Esophagus muscularis mucosa (tissue), 4 donors: ENCODE measurements at regions not wholly inside any gene's neighbourhood (a gene's known extent, or its start where the extent isn't known, plus 50 kb on each side); places are given as distances from the start of the nearest gene placed in this dataset.

Experiments
- DNase-seq: peaks from one replicate; pipeline ENCODE4 v3.0.0-alpha.2; 2017; ENCODE audit errors: extremely low spot score
- H3K27ac ChIP-seq, 4 donors: fragments of 200-600 bp; sonication (generic); replicated peaks in 1 of 4; 1 replicate in 3 of 4; 2 replicates in 1 of 4; pipeline ENCODE4 v1.5.1; 2016 to 2019; ENCODE audit warnings: mild to moderate bottlenecking in 1 of 4
- H3K27me3 ChIP-seq, 4 donors: fragments of 200-600 bp; sonication (generic); one replicate each; pipeline versions ENCODE4 v1.5.1 to v1.6.0; 2016 to 2019
- H3K36me3 ChIP-seq, 4 donors: fragments of 200-600 bp; sonication (generic); one replicate each; pipeline ENCODE4 v1.5.1; 2016 to 2019
- H3K4me1 ChIP-seq, 4 donors: fragments of 200-600 bp; sonication (generic); one replicate each; pipeline ENCODE4 v1.5.1; 2016 to 2019
- H3K4me3 ChIP-seq, 4 donors: fragments of 200-600 bp; sonication (generic); 1 replicate in 2 of 4; 2 replicates in 2 of 4; pipeline ENCODE4 v1.5.1; 2016 to 2019; ENCODE audit warnings: mild to moderate bottlenecking in 4 of 4, moderate library complexity in 1 of 4
- H3K9me3 ChIP-seq, 4 donors: fragments of 200-600 bp; sonication (generic); 1 replicate in 3 of 4; 2 replicates in 1 of 4; pipeline ENCODE4 v1.5.1; 2016 to 2019
- CTCF ChIP-seq, 3 experiments: fragments of 200-600 bp in 2 of 3; fragments of 450-650 bp in 1 of 3; sonication (generic) in 2 of 3; IDR thresholded peaks; one replicate each; pipeline ENCODE4 v1.5.1; 2017 to 2019; ENCODE audit warnings: antibody characterized with exemption in 3 of 3, mild to moderate bottlenecking in 2 of 3, moderate library complexity in 1 of 3
- EP300 ChIP-seq: sonication (generic); formaldehyde crosslinking; IDR thresholded peaks from one replicate; pipeline ENCODE4 v1.6.1; 2017; ENCODE audit warnings: antibody characterized with exemption
- POLR2A ChIP-seq: fragments of 450-650 bp; IDR thresholded peaks from one replicate; pipeline ENCODE4 v1.6.1; 2017; ENCODE audit warnings: antibody characterized with exemption, moderate library complexity, mild to moderate bottlenecking, low read depth
- POLR2AphosphoS5 ChIP-seq, 2 donors: sonication (generic); formaldehyde crosslinking; IDR thresholded peaks; one replicate each; pipeline ENCODE4 v1.6.1; 2017; ENCODE audit warnings: antibody characterized with exemption in 2 of 2
- WGBS: methylation state at CpG from one replicate; pipeline ENCODE4 v1.1.5; 2018; 5-methylcytosine and 5-hydroxymethylcytosine counted together
- intact Hi-C: fragments of 100-400 bp; cut with DNase I; formaldehyde crosslinking; loops from one replicate; pipeline ENCODE4 v1.15.1; 2023

- peaks cover 0 to 15% (median 0%) of the 10 kb centered on the region in 4 donors for H3K27me3 ChIP-seq
- peaks cover 0 to under 1% (median 0%) of the 10 kb centered on the region in 4 donors for H3K4me1 ChIP-seq
- H3K27ac ChIP-seq: no peak overlapping the region
- no peaks in the 10 kb centered on the region for H3K9me3 ChIP-seq
- 94% methylated on average over 3 of the region's 3 CpGs for WGBS
- peak; percentile 70 for DNase-seq
- no peak overlapping the region for H3K4me3 ChIP-seq
- intact Hi-C loops: no loop called here
- H3K36me3 ChIP-seq: no peaks in the 10 kb centered on the region
- TF ChIP-seq POLR2AphosphoS5 (IDR thresholded peaks at IDR 0.05) (no peak), EP300 (no peak), POLR2A (no peak), CTCF (IDR thresholded peaks at IDR 0.05) (no peak)
Measured at GRCh38 chr2:236934656-236935055, 151.0 kb upstream of the COPS8 start.

- no peak for TF ChIP-seq POLR2AphosphoS5 (IDR thresholded peaks at IDR 0.05)
- no peak for TF ChIP-seq CTCF (IDR thresholded peaks at IDR 0.05)
- no peak for TF ChIP-seq POLR2A
- no peak for TF ChIP-seq EP300
- peak; percentile 80 for DNase-seq
- peaks cover 0 to 19% (median 0%) of the 10 kb centered on the region in 4 donors for H3K27me3 ChIP-seq
- no peak overlapping the region for H3K27ac ChIP-seq
- peaks cover 0 to 4% (median 0%) of the 10 kb centered on the region in 4 donors for H3K4me1 ChIP-seq
- H3K9me3 ChIP-seq: no peaks in the 10 kb centered on the region
- H3K4me3 ChIP-seq: no peak overlapping the region
- intact Hi-C loops: no loop called here
- whole genome bisulfite sequencing: 89% methylated on average over 5 of the region's 5 CpGs
- no peaks in the 10 kb centered on the region for H3K36me3 ChIP-seq
Measured at GRCh38 chr2:236935083-236935482, 150.6 kb upstream of the COPS8 start.

GRCh38 chr2:236935631-236936445 is 149.9 kb upstream of the COPS8 start:
- Histone ChIP-seq H3K4me3 (no peak overlapping the region), H3K9me3 (no peaks in the 10 kb centered on the region), H3K27me3 (peaks cover 0 to 26% (median 0%) of the 10 kb centered on the region in 4 donors), H3K27ac (no peak overlapping the region), H3K36me3 (no peaks in the 10 kb centered on the region), H3K4me1 (peaks cover 0 to 7% (median 0%) of the 10 kb centered on the region in 4 donors)
- WGBS: 97% methylated on average over 6 of the region's 10 CpGs
- intact Hi-C loops: no loop called here
- peak; percentile 82 for DNase-seq
- TF ChIP-seq POLR2AphosphoS5 (IDR thresholded peaks at IDR 0.05): no peak
- TF ChIP-seq EP300: no peak

GRCh38 chr2:236936446-236936940 is 149.2 kb upstream of the COPS8 start:
- H3K27ac ChIP-seq: no peak overlapping the region
- no peak for DNase-seq
- H3K4me3 ChIP-seq: no peak overlapping the region
- H3K4me1 ChIP-seq: peaks cover 0 to 7% (median 0%) of the 10 kb centered on the region in 4 donors
- no peaks in the 10 kb centered on the region for H3K9me3 ChIP-seq
- intact Hi-C loops: no loop called here
- H3K27me3 ChIP-seq: peaks cover 0 to 26% (median 0%) of the 10 kb centered on the region in 4 donors
- WGBS: 87% methylated on average over 7 of the region's 7 CpGs
- TF ChIP-seq EP300: no peak
- no peak for TF ChIP-seq POLR2A
- no peak for TF ChIP-seq POLR2AphosphoS5 (IDR thresholded peaks at IDR 0.05)
- no peak for TF ChIP-seq CTCF (IDR thresholded peaks at IDR 0.05)
- no peaks in the 10 kb centered on the region for H3K36me3 ChIP-seq

- H3K4me3 ChIP-seq: no peak overlapping the region
- no peaks in the 10 kb centered on the region for H3K9me3 ChIP-seq
- TF ChIP-seq POLR2AphosphoS5 (IDR thresholded peaks at IDR 0.05): no peak
- 71% methylated on average over 3 of the region's 3 CpGs for WGBS
- peak; percentile 77 for DNase-seq
- peaks cover 0 to 7% (median 0%) of the 10 kb centered on the region in 4 donors for H3K4me1 ChIP-seq
- H3K27ac ChIP-seq: no peak overlapping the region
- peaks cover 0 to 26% (median 0%) of the 10 kb centered on the region in 4 donors for H3K27me3 ChIP-seq
- H3K36me3 ChIP-seq: no peaks in the 10 kb centered on the region
- intact Hi-C loops: no loop called here
Measured at GRCh38 chr2:236938126-236938525, 147.6 kb upstream of the COPS8 start.
